Activated B cell treated with CpG ODN at 0.5 μM for 24 hours (primary cell): ENCODE measurements at regions not wholly inside any gene's neighbourhood (a gene's known extent, or its start where the extent isn't known, plus 50 kb on each side); places are given as distances from the start of the nearest gene placed in this dataset.

ENCODE experiments used
- ATAC-seq: fragments of 200-7000 bp; cut with Tn5 transposase; one replicate; pipeline ENCODE4 v1.10.0; 2021; ENCODE audit warnings: low read depth, mild to moderate bottlenecking, moderate library complexity
- CTCF ChIA-PET: fragments of 350-600 bp; sonication (Branson Sonifier 250); formaldehyde crosslinking; loops from one replicate; lab custom pipeline; 2021; ENCODE audit warnings: antibody characterized with exemption; lab: Charles Lee
- POLR2A ChIA-PET: fragments of 350-600 bp; sonication (Branson Sonifier 250); formaldehyde crosslinking; loops from one replicate; lab custom pipeline; 2021; ENCODE audit warnings: antibody characterized with exemption; lab: Charles Lee
- DNase-seq: peaks from one replicate; pipeline ENCODE4 v3.0.0; 2022
- H3K27ac Mint-ChIP-seq: one replicate; pipeline ENCODE4 v1.8.0; 2020; ENCODE audit warnings: mixed read lengths
- H3K27me3 Mint-ChIP-seq: one replicate; pipeline ENCODE4 v1.8.0; 2021; ENCODE audit warnings: mixed read lengths
- H3K36me3 Mint-ChIP-seq: one replicate; pipeline ENCODE4 v1.8.0; 2021; ENCODE audit warnings: low read depth, mixed read lengths
- H3K4me1 Mint-ChIP-seq: one replicate; pipeline ENCODE4 v1.8.0; 2021; ENCODE audit warnings: mixed read lengths
- H3K4me3 Mint-ChIP-seq: one replicate; pipeline ENCODE4 v1.8.0; 2020; ENCODE audit warnings: mild to moderate bottlenecking, mixed read lengths
- H3K9me3 Mint-ChIP-seq: one replicate; pipeline ENCODE4 v1.8.0; 2020; ENCODE audit warnings: mixed read lengths
- CTCF ChIP-seq: fragments of 200-600 bp; IDR thresholded peaks from one replicate; pipeline ENCODE4 v1.8.0; 2022; ENCODE audit warnings: antibody characterized with exemption, mild to moderate bottlenecking
- intact Hi-C: fragments of 100-400 bp; cut with micrococcal nuclease; formaldehyde crosslinking; loops from one replicate; pipeline ENCODE4 v1.15.1; 2024

GRCh38 chr3:4234889-4235288 is 68.3 kb upstream of the SETMAR start:
- DNase-seq (no peak), ATAC-seq (no peak)
- Mint-ChIP-seq H3K4me1 (peaks cover 21% of the 10 kb centered on the region), H3K9me3 (peaks cover 7% of the 10 kb centered on the region), H3K27ac (no peak overlapping the region), H3K36me3 (no peaks in the 10 kb centered on the region), H3K27me3 (no peaks in the 10 kb centered on the region), H3K4me3 (no peak overlapping the region)
- no peak for TF ChIP-seq CTCF
- intact Hi-C loops = no loop called here
- CTCF ChIA-PET = no interaction called here
- POLR2A ChIA-PET = no interaction called here

- CTCF ChIA-PET = interaction anchor here (1.2 kb wide), 1 partner anchor 55 kb away, joined by 3 read pairs; no protein-coding TSS in a partner anchor
- POLR2A ChIA-PET = no interaction called here
- intact Hi-C loops = no loop called here
These were observed 67.5 kb upstream of the SETMAR start for GRCh38 chr3:4235690-4236089.

GRCh38 chr3:4241595-4242170 is 61.5 kb upstream of the SETMAR start:
- TF ChIP-seq CTCF = no peak
- no peak overlapping the region for H3K4me3 Mint-ChIP-seq
- peaks cover 9% of the 10 kb centered on the region for H3K9me3 Mint-ChIP-seq
- no peaks in the 10 kb centered on the region for H3K36me3 Mint-ChIP-seq
- no peak overlapping the region for H3K27ac Mint-ChIP-seq
- DNase-seq (no peak), ATAC-seq (no peak)
- ChIA-PET CTCF (interaction anchor here (0.6 kb wide), 1 partner anchor 139 kb away, joined by 3 read pairs; no protein-coding TSS in a partner anchor), POLR2A (no interaction called here)
- peaks cover 4% of the 10 kb centered on the region for H3K4me1 Mint-ChIP-seq
- no peaks in the 10 kb centered on the region for H3K27me3 Mint-ChIP-seq
- intact Hi-C loops = no loop called here

More at GRCh38 chr3:4235690-4236089, 67.5 kb upstream of the SETMAR start:
- H3K27ac Mint-ChIP-seq = no peak overlapping the region
- H3K9me3 Mint-ChIP-seq = peaks cover 7% of the 10 kb centered on the region
- ATAC-seq (no peak), DNase-seq (no peak)
- no peak for TF ChIP-seq CTCF
- peaks cover 21% of the 10 kb centered on the region for H3K4me1 Mint-ChIP-seq
- H3K36me3 Mint-ChIP-seq = no peaks in the 10 kb centered on the region
- no peak overlapping the region for H3K4me3 Mint-ChIP-seq
- no peaks in the 10 kb centered on the region for H3K27me3 Mint-ChIP-seq

- Mint-ChIP-seq H3K27me3 (no peaks in the 10 kb centered on the region), H3K27ac (no peak overlapping the region), H3K9me3 (peaks cover 2% of the 10 kb centered on the region), H3K36me3 (no peaks in the 10 kb centered on the region), H3K4me3 (no peak overlapping the region), H3K4me1 (peaks cover 4% of the 10 kb centered on the region)
- intact Hi-C loops = no loop called here
- TF ChIP-seq CTCF = no peak
- DNase-seq (no peak), ATAC-seq (no peak)
- ChIA-PET POLR2A (no interaction called here), CTCF (no interaction called here)
These were observed 57.5 kb upstream of the SETMAR start for GRCh38 chr3:4245671-4246070.

- no peak for TF ChIP-seq CTCF
- Mint-ChIP-seq H3K4me1 (no peaks in the 10 kb centered on the region), H3K36me3 (no peaks in the 10 kb centered on the region), H3K27me3 (no peaks in the 10 kb centered on the region), H3K9me3 (peaks cover 2% of the 10 kb centered on the region), H3K27ac (no peak overlapping the region), H3K4me3 (no peak overlapping the region)
- POLR2A ChIA-PET = no interaction called here
- DNase-seq (no peak), ATAC-seq (no peak)
- CTCF ChIA-PET = no interaction called here
- intact Hi-C loops = no loop called here
These were observed 55.8 kb upstream of the SETMAR start for GRCh38 chr3:4247391-4247790.
